ENCODE measurements at regions not wholly inside any gene's neighbourhood (a gene's known extent, or its start where the extent isn't known, plus 50 kb on each side); places are given as distances from the start of the nearest gene placed in this dataset.

DNA sequence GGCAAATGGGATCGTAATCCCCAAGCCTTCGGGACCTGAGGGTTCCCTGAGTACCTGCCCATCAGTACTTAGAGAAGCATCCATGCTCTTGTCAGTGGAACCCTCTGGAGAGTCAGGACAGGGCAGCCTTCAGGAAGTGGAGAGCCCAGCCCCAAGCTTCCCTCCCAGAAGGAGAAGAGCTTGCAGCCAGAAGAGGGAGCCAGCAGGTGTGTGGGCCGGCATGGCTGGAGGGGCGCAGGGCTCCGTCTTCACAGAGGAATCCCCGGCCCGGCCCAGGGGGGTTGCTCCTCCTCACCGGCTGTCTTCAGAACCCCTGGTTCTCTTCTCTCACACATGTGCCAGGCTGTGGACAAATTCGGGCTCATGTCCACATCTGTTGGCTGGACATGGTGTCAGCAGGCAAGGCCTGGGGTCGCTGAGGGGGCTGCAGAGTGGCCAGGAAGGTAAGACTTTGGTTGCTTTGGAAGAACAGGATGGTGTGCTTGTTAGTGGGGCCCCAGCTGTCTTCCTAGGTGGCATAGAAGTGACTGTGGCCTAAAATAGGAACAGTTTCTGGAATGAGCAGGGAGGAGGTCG is 58.9 kb upstream of the RXRA start:
- intact Hi-C loops (cut with DNase I; ENCODE audit: low total_unique reads) = no loop called here
- TF ChIP-seq POLR2AphosphoS5 (IDR thresholded peaks at IDR 0.05) = no peak
- no peak for TF ChIP-seq POLR2A (IDR thresholded peaks at IDR 0.05)
- no peak for TF ChIP-seq CTCF (IDR thresholded peaks at IDR 0.05)
- H3K27me3 ChIP-seq = peaks cover 0 to 14% of the 10 kb centered on the region in 2 donors
- H3K36me3 ChIP-seq = no peaks in the 10 kb centered on the region
- DNase-seq (ENCODE audit: low spot score in 2 of 2) = no peak
- no peaks in the 10 kb centered on the region for H3K4me1 ChIP-seq
- H3K27ac ChIP-seq = no peak overlapping the region
- no peaks in the 10 kb centered on the region for H3K9me3 ChIP-seq
- H3K4me3 ChIP-seq = no peak overlapping the region

DNA sequence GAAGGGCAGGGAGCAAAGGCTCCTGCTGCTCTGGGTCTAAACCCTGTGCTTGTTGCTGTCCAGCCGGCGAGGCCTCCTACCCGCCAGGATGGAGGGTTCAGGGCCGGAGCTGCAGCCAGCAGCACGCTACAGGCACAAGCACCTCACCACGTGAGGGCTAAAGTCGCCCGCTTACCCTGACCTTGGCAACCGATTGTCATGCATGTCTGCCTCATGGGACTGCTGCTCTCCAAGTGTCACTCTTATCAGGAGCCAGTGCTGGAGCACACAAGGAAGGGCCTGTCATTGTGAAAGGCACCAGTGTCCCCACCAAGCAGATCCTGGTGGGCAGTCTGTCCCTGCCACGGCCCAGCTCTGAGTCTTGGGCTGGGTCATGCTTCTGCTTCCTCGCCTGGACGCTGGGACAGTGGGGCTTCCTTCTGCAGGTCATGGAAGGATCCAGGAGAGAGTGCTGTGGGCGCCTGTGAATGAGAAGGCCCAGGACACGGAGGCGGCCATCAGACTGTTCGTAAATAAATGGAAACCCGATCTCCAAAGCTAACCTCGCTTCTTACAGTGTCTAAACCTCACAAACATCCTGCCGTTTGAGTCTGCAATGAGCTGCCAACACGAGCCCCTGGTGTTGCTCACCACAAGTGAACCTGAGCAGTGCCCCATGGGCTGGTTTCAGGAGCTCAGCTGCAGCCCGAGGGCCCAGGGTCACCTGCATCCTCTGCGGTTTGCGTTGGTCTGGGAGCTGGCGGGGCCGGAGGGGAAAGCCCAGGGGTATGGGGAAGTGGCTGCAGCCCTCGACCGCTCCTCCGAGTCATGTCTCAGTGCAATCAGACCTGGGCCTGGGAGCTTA is 58.2 kb upstream of the RXRA start:
- no peak for TF ChIP-seq CTCF (IDR thresholded peaks at IDR 0.05)
- no peak for TF ChIP-seq POLR2AphosphoS5 (IDR thresholded peaks at IDR 0.05)
- no peak for TF ChIP-seq POLR2A (IDR thresholded peaks at IDR 0.05)
- Histone ChIP-seq H3K4me3 (no peak overlapping the region), H3K9me3 (no peaks in the 10 kb centered on the region), H3K4me1 (no peaks in the 10 kb centered on the region), H3K27me3 (peaks cover 0 to 14% of the 10 kb centered on the region in 2 donors), H3K27ac (no peak overlapping the region), H3K36me3 (no peaks in the 10 kb centered on the region)
- intact Hi-C loops (cut with DNase I; ENCODE audit: low total_unique reads) = no loop called here
- DNase-seq (ENCODE audit: low spot score in 2 of 2) = no peak

DNA sequence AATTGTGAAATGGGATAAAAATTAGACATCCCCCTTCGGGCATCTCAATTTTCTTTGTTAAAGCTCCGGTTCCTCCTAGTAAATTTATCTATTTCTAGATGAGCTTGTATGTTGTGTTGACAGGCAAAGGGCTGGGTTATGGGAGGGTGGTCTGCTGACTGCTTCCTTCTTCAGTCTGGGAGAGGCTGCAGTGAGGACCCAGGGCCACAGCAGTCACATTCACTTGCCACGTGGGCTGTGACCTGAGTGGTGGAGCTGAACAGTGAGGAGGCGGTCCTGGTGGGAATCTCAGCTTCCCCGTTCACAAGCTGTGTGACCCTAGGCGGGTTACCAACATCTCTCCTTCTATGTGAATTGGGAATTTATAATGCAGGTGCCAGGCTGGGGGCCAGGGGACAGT is 57.5 kb upstream of the RXRA start:
- H3K27ac ChIP-seq = no peak overlapping the region
- peaks cover 0 to 14% of the 10 kb centered on the region in 2 donors for H3K27me3 ChIP-seq
- intact Hi-C loops (cut with DNase I; ENCODE audit: low total_unique reads) = no loop called here
- H3K4me3 ChIP-seq = no peak overlapping the region
- TF ChIP-seq POLR2AphosphoS5 (IDR thresholded peaks at IDR 0.05) (no peak), CTCF (IDR thresholded peaks at IDR 0.05) (no peak), POLR2A (IDR thresholded peaks at IDR 0.05) (no peak)
- H3K9me3 ChIP-seq = no peaks in the 10 kb centered on the region
- H3K4me1 ChIP-seq = no peaks in the 10 kb centered on the region
- no peaks in the 10 kb centered on the region for H3K36me3 ChIP-seq
- no peak for DNase-seq (ENCODE audit: low spot score in 2 of 2)

DNA sequence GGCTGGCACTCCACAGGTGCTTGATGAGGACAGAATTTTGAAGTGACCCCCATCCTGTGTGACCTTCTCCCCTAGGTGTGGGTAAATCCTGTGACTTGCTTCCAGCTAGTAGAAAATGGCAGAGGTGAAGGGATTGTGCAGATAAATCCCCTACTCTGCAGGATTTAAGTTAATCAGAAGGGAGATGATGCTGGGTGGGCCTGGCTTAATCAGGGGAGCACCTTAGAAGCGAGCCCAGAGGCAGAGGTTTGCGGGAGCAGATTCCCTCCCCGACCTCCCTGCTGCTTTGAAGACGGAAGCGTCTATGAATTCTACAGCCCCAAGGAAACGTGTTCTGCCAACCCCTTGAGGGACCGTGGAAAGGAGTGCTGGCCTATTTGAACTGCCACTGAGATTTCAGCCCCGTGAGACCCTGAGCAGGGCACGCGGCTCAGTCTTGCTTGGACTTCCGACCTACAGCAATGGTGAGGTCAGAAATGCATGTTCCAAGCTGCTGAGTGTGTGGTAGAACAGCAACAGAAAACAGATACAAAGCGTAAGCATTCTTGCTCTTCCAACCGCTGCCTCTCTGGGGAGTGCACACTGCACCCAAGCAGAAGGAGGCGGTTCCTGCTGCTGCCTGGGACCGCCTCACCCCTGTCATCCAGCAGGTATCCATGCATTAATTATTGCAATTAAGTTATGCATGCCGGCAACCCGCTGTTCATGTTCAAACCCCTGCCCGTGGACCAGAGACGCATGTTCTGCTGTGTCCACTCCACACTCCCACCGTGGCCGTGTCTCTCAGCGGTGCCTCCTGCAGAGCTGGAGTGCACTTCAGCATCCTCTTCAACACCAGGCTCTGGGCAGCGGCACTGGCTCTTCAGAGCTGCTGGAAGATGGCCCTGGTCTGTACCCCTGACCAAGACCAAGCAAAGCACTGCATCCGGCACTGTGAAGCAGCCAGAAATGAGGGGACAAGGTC is 54.6 kb upstream of the RXRA start:
- TF ChIP-seq CTCF (IDR thresholded peaks at IDR 0.05) (no peak), POLR2AphosphoS5 (IDR thresholded peaks at IDR 0.05) (no peak), POLR2A (IDR thresholded peaks at IDR 0.05) (no peak)
- H3K27me3 ChIP-seq = peaks cover 0 to 5% of the 10 kb centered on the region in 2 donors
- no peaks in the 10 kb centered on the region for H3K9me3 ChIP-seq
- intact Hi-C loops (cut with DNase I; ENCODE audit: low total_unique reads) = no loop called here
- H3K4me3 ChIP-seq = no peak overlapping the region
- no peak overlapping the region for H3K27ac ChIP-seq
- H3K4me1 ChIP-seq = no peaks in the 10 kb centered on the region
- no peak for DNase-seq (ENCODE audit: low spot score in 2 of 2)
- no peaks in the 10 kb centered on the region for H3K36me3 ChIP-seq
